Natural killer cell (primary cell): ENCODE measurements at regions not wholly inside any gene's neighbourhood (a gene's known extent, or its start where the extent isn't known, plus 50 kb on each side); places are given as distances from the start of the nearest gene placed in this dataset.

Experiments used
- ATAC-seq, 3 donors: fragments of 150-1000 bp in 2 of 3; fragments of 200-7000 bp in 1 of 3; cut with Tn5 transposase; 1 replicate in 1 of 3; 2 replicates in 2 of 3; pipeline ENCODE4 v1.10.0; 2021; ENCODE audit warnings: mild to moderate bottlenecking in 2 of 3, moderate library complexity in 2 of 3
- DNase-seq, 2 donors: peaks; one replicate each; pipeline versions ENCODE4 v3.0.0 to v3.0.0-alpha.2; 2013 to 2021; ENCODE audit warnings: mixed read lengths in 1 of 2
- H3K27ac ChIP-seq: one replicate; pipeline ENCODE4 v1.5.1; 2013; ENCODE audit warnings: mild to moderate bottlenecking, low read length
- H3K27me3 ChIP-seq: one replicate; pipeline ENCODE4 v1.6.1; 2013; ENCODE audit warnings: low read length; ENCODE audit not compliant: control insufficient read depth, insufficient read depth
- H3K36me3 ChIP-seq: one replicate; pipeline ENCODE4 v1.6.1; 2013; ENCODE audit warnings: low read length; ENCODE audit not compliant: control insufficient read depth, insufficient read depth
- H3K4me1 ChIP-seq: one replicate; pipeline ENCODE4 v1.6.1; 2013; ENCODE audit warnings: low read length; ENCODE audit not compliant: control insufficient read depth, insufficient read depth
- H3K4me3 ChIP-seq: one replicate; pipeline ENCODE4 v1.5.1; 2013; ENCODE audit warnings: low read length
- H3K9me3 ChIP-seq: one replicate; pipeline ENCODE4 v1.6.1; 2013; ENCODE audit warnings: low read length; ENCODE audit not compliant: control insufficient read depth, insufficient read depth
- H3K27ac Mint-ChIP-seq, 2 donors: one replicate each; pipeline ENCODE4 v1.8.0; 2022; ENCODE audit warnings: mild to moderate bottlenecking in 2 of 2, mixed read lengths in 2 of 2, moderate library complexity in 1 of 2
- H3K27me3 Mint-ChIP-seq, 2 donors: one replicate each; pipeline ENCODE4 v1.8.0; 2022; ENCODE audit warnings: low read depth in 2 of 2, mixed read lengths in 2 of 2
- H3K36me3 Mint-ChIP-seq: one replicate; pipeline ENCODE4 v1.8.0; 2022; ENCODE audit warnings: mixed read lengths
- H3K4me1 Mint-ChIP-seq, 2 donors: one replicate each; pipeline ENCODE4 v1.8.0; 2022; ENCODE audit warnings: mixed read lengths in 2 of 2
- H3K4me3 Mint-ChIP-seq: one replicate; pipeline ENCODE4 v1.8.0; 2022; ENCODE audit warnings: mild to moderate bottlenecking, moderate library complexity, mixed read lengths
- H3K9me3 Mint-ChIP-seq, 2 donors: one replicate each; pipeline ENCODE4 v1.8.0; 2022; ENCODE audit warnings: mixed read lengths in 2 of 2
- CTCF ChIP-seq: fragments of 200-600 bp; IDR thresholded peaks from one replicate; pipeline ENCODE4 v1.8.0; 2022; ENCODE audit warnings: antibody characterized with exemption
- WGBS: methylation state at CpG from one replicate; pipeline ENCODE4 v1.1.7; 2013; ENCODE audit warnings: missing lambda C conversion rate; ENCODE audit not compliant: insufficient coverage; 5-methylcytosine and 5-hydroxymethylcytosine counted together
- intact Hi-C: fragments of 100-400 bp; cut with micrococcal nuclease; formaldehyde crosslinking; loops from one replicate; pipeline ENCODE4 v1.14.2; 2022

- H3K27ac ChIP-seq = no peak overlapping the region
- no peaks in the 10 kb centered on the region for H3K36me3 ChIP-seq
- H3K9me3 Mint-ChIP-seq = no peaks in the 10 kb centered on the region
- H3K4me1 ChIP-seq = no peaks in the 10 kb centered on the region
- DNase-seq = no peak
- no peaks in the 10 kb centered on the region for H3K9me3 ChIP-seq
- no peaks in the 10 kb centered on the region for H3K27me3 ChIP-seq
- H3K4me3 Mint-ChIP-seq = no peak overlapping the region
- H3K4me1 Mint-ChIP-seq = no peaks in the 10 kb centered on the region
- no peak overlapping the region for H3K4me3 ChIP-seq
- no peaks in the 10 kb centered on the region for H3K36me3 Mint-ChIP-seq
- intact Hi-C loops = no loop called here
- no peak for TF ChIP-seq CTCF
- no peak for ATAC-seq
- H3K27ac Mint-ChIP-seq = no peak overlapping the region
- no CpG with 5 or more reads among the region's 2 CpGs for WGBS
- H3K27me3 Mint-ChIP-seq = peaks cover 3 to 14% of the 10 kb centered on the region in 2 donors
Measured at GRCh38 chr20:18977441-18977840, 163.9 kb downstream of the SCP2D1 start.

- WGBS = 0% methylated on average over 2 of the region's 2 CpGs
- H3K36me3 Mint-ChIP-seq = no peaks in the 10 kb centered on the region
- H3K4me1 ChIP-seq = no peaks in the 10 kb centered on the region
- no peak for ATAC-seq
- no peaks in the 10 kb centered on the region for H3K9me3 Mint-ChIP-seq
- H3K4me3 Mint-ChIP-seq = no peak overlapping the region
- H3K27me3 ChIP-seq = no peaks in the 10 kb centered on the region
- DNase-seq = no peak
- no peaks in the 10 kb centered on the region for H3K9me3 ChIP-seq
- no peak for TF ChIP-seq CTCF
- H3K27ac Mint-ChIP-seq = no peak overlapping the region
- no peak overlapping the region for H3K27ac ChIP-seq
- intact Hi-C loops = no loop called here
- no peak overlapping the region for H3K4me3 ChIP-seq
- H3K36me3 ChIP-seq = no peaks in the 10 kb centered on the region
- H3K27me3 Mint-ChIP-seq = peaks cover 3 to 14% of the 10 kb centered on the region in 2 donors
- H3K4me1 Mint-ChIP-seq = no peaks in the 10 kb centered on the region
Measured at GRCh38 chr20:18978311-18978710, 164.7 kb downstream of the SCP2D1 start.

GRCh38 chr20:18979132-18979531 is 165.5 kb downstream of the SCP2D1 start:
- TF ChIP-seq CTCF = no peak
- intact Hi-C loops = no loop called here
- ATAC-seq (no peak), DNase-seq (no peak)
- H3K27ac ChIP-seq = no peak overlapping the region
- Mint-ChIP-seq H3K9me3 (no peaks in the 10 kb centered on the region), H3K4me1 (no peaks in the 10 kb centered on the region), H3K4me3 (no peak overlapping the region), H3K27me3 (peaks cover 6 to 14% of the 10 kb centered on the region in 2 donors), H3K27ac (no peak overlapping the region), H3K36me3 (no peaks in the 10 kb centered on the region)
- H3K27me3 ChIP-seq = no peaks in the 10 kb centered on the region
- H3K9me3 ChIP-seq = no peaks in the 10 kb centered on the region
- H3K4me3 ChIP-seq = no peak overlapping the region
- no peaks in the 10 kb centered on the region for H3K36me3 ChIP-seq
- no peaks in the 10 kb centered on the region for H3K4me1 ChIP-seq
- 75% methylated on average over 1 of the region's 1 CpG for WGBS

GRCh38 chr20:18981962-18982539 is 168.5 kb downstream of the SCP2D1 start:
- DNase-seq (no peak), ATAC-seq (peak in 1 of 3 donors; percentile 24)
- H3K27me3 Mint-ChIP-seq = peaks cover 6 to 13% of the 10 kb centered on the region in 2 donors
- H3K36me3 ChIP-seq = no peaks in the 10 kb centered on the region
- H3K27ac Mint-ChIP-seq = no peak overlapping the region
- no peak for TF ChIP-seq CTCF
- H3K27ac ChIP-seq = no peak overlapping the region
- no peaks in the 10 kb centered on the region for H3K9me3 ChIP-seq
- WGBS = 71% methylated on average over 5 of the region's 5 CpGs
- no peaks in the 10 kb centered on the region for H3K27me3 ChIP-seq
- H3K4me3 ChIP-seq = no peak overlapping the region
- no peak overlapping the region for H3K4me3 Mint-ChIP-seq
- intact Hi-C loops = no loop called here
- H3K9me3 Mint-ChIP-seq = no peaks in the 10 kb centered on the region
- no peaks in the 10 kb centered on the region for H3K4me1 Mint-ChIP-seq
- H3K36me3 Mint-ChIP-seq = no peaks in the 10 kb centered on the region
- no peaks in the 10 kb centered on the region for H3K4me1 ChIP-seq
